HK-2 (cell line): ENCODE measurements at regions not wholly inside any gene's neighbourhood (a gene's known extent, or its start where the extent isn't known, plus 50 kb on each side); places are given as distances from the start of the nearest gene placed in this dataset.
A peak's percentile ranks its signal among the peaks of the same experiment; 100 is the strongest.
"Not testable (repeated sequence)": the region's sequence is repeated elsewhere in the genome, so short reads cannot be mapped to it uniquely, and the experiment has no call there.

Source experiments
- DNase-seq: peaks from one replicate; pipeline ENCODE4 v3.0.0-alpha.2; 2018; ENCODE audit not compliant: unreplicated experiment

- DNase-seq: no peak
Observed at GRCh38 chr14:48584031-48584430, 908.6 kb upstream of the MDGA2 start.

- DNase-seq: no peak
Observed at GRCh38 chr14:48582938-48583337, 907.5 kb upstream of the MDGA2 start.

- no peak for DNase-seq
Observed at GRCh38 chr14:48580692-48581091, 905.3 kb upstream of the MDGA2 start.

GRCh38 chr14:48575772-48576171 is 900.4 kb upstream of the MDGA2 start:
- no peak for DNase-seq

- no peak for DNase-seq
Observed at GRCh38 chr14:48568688-48569087, 893.3 kb upstream of the MDGA2 start.

- DNase-seq: no peak
Observed at GRCh38 chr14:48568252-48568651, 892.8 kb upstream of the MDGA2 start.

GRCh38 chr14:48563489-48563888 is 888.1 kb upstream of the MDGA2 start:
- DNase-seq: peak; percentile 11

GRCh38 chr14:48561438-48561837 is 886.0 kb upstream of the MDGA2 start:
- DNase-seq: not testable (repeated sequence)

- DNase-seq: no peak
Observed at GRCh38 chr14:48560421-48560820, 885.0 kb upstream of the MDGA2 start.

- no peak for DNase-seq
Observed at GRCh38 chr14:48553443-48553842, 878.0 kb upstream of the MDGA2 start.

GRCh38 chr14:48546996-48547395 is 871.6 kb upstream of the MDGA2 start:
- no peak for DNase-seq

GRCh38 chr14:48537600-48537999 is 862.2 kb upstream of the MDGA2 start:
- DNase-seq: no peak

GRCh38 chr14:48536318-48536717 is 860.9 kb upstream of the MDGA2 start:
- DNase-seq: no peak

- no peak for DNase-seq
Observed at GRCh38 chr14:48527832-48528231, 852.4 kb upstream of the MDGA2 start.

GRCh38 chr14:48526307-48526706 is 850.9 kb upstream of the MDGA2 start:
- no peak for DNase-seq

GRCh38 chr14:48504921-48505320 is 829.5 kb upstream of the MDGA2 start:
- no peak for DNase-seq

GRCh38 chr14:48490756-48491155 is 815.4 kb upstream of the MDGA2 start:
- DNase-seq: no peak

- no peak for DNase-seq
Observed at GRCh38 chr14:48473944-48474343, 798.5 kb upstream of the MDGA2 start.

- DNase-seq: no peak
Observed at GRCh38 chr14:48456051-48456450, 780.6 kb upstream of the MDGA2 start.

- DNase-seq: no peak
Observed at GRCh38 chr14:48454887-48455286, 779.5 kb upstream of the MDGA2 start.

GRCh38 chr14:48452437-48452995 is 777.1 kb upstream of the MDGA2 start:
- no peak for DNase-seq

- DNase-seq: no peak
Observed at GRCh38 chr14:48435221-48435620, 759.8 kb upstream of the MDGA2 start.

GRCh38 chr14:48430805-48431204 is 755.4 kb upstream of the MDGA2 start:
- no peak for DNase-seq

- no peak for DNase-seq
Observed at GRCh38 chr14:48429512-48429911, 754.1 kb upstream of the MDGA2 start.
